Naive thymus-derived CD4-positive, alpha-beta T cell (primary cell): ENCODE measurements at regions not wholly inside any gene's neighbourhood (a gene's known extent, or its start where the extent isn't known, plus 50 kb on each side); places are given as distances from the start of the nearest gene placed in this dataset.
A peak's percentile ranks its signal among the peaks of the same experiment; 100 is the strongest.

Experiments
- ATAC-seq: fragments of 150-1000 bp; cut with Tn5 transposase; 2 replicates; pipeline ENCODE4 v1.10.0; 2021; ENCODE audit warnings: mild to moderate bottlenecking, moderate library complexity
- CTCF ChIA-PET: fragments of 350-600 bp; sonication (Branson Sonifier 250); formaldehyde crosslinking; loops from one replicate; lab custom pipeline; 2021; ENCODE audit warnings: antibody characterized with exemption; lab: Charles Lee
- POLR2A ChIA-PET: fragments of 350-600 bp; sonication (Branson Sonifier 250); formaldehyde crosslinking; loops from one replicate; lab custom pipeline; 2021; ENCODE audit warnings: antibody characterized with exemption, inconsistent platforms; lab: Charles Lee
- DNase-seq, 9 donors: peaks; one replicate each; pipeline versions ENCODE4 v3.0.0 to v3.0.0-alpha.2; 2020 to 2022; ENCODE audit warnings: mixed read lengths in 1 of 9
- H3K27ac ChIP-seq: one replicate; pipeline ENCODE4 v1.7.0; 2013; ENCODE audit warnings: mild to moderate bottlenecking, low read depth, low read length, moderate library complexity
- H3K27me3 ChIP-seq, 2 donors: one replicate each; pipeline ENCODE4 v1.7.0; 2013; ENCODE audit warnings: low read length in 2 of 2, mild to moderate bottlenecking in 2 of 2, moderate library complexity in 2 of 2; ENCODE audit not compliant: control insufficient read depth in 2 of 2, insufficient read depth in 2 of 2
- H3K36me3 ChIP-seq, 3 experiments: 1 replicate in 2 of 3; 2 replicates in 1 of 3; pipeline ENCODE4 v1.7.0; 2013; ENCODE audit warnings: low read length in 3 of 3, mild to moderate bottlenecking in 3 of 3, moderate library complexity in 1 of 3; ENCODE audit not compliant: insufficient read depth in 3 of 3, control insufficient read depth in 2 of 3
- H3K4me1 ChIP-seq, 2 donors: one replicate each; pipeline ENCODE4 v1.7.0; 2013; ENCODE audit warnings: low read length in 2 of 2, mild to moderate bottlenecking in 2 of 2, moderate library complexity in 1 of 2; ENCODE audit not compliant: control insufficient read depth in 2 of 2, insufficient read depth in 2 of 2
- H3K4me3 ChIP-seq: 2 replicates; pipeline ENCODE4 v1.7.0; 2013; ENCODE audit warnings: mild to moderate bottlenecking, low read length
- H3K9me3 ChIP-seq, 3 experiments: 1 replicate in 2 of 3; 2 replicates in 1 of 3; pipeline ENCODE4 v1.7.0; 2013; ENCODE audit warnings: low read length in 3 of 3; ENCODE audit not compliant: control insufficient read depth in 2 of 3
- H3K27ac Mint-ChIP-seq, 9 donors: one replicate each; pipeline ENCODE4 v1.8.0; 2020 to 2022; ENCODE audit warnings: mixed read lengths in 9 of 9, mild to moderate bottlenecking in 8 of 9, moderate library complexity in 5 of 9, inconsistent platforms in 2 of 9
- H3K27me3 Mint-ChIP-seq, 5 donors: one replicate each; pipeline ENCODE4 v1.8.0; 2021 to 2022; ENCODE audit warnings: mixed read lengths in 5 of 5, mild to moderate bottlenecking in 1 of 5
- H3K36me3 Mint-ChIP-seq, 5 donors: one replicate each; pipeline ENCODE4 v1.8.0; 2020 to 2022; ENCODE audit warnings: mixed read lengths in 5 of 5, mild to moderate bottlenecking in 3 of 5, inconsistent platforms in 1 of 5
- H3K4me1 Mint-ChIP-seq, 7 donors: one replicate each; pipeline ENCODE4 v1.8.0; 2020 to 2022; ENCODE audit warnings: mixed read lengths in 7 of 7, mild to moderate bottlenecking in 3 of 7, inconsistent platforms in 1 of 7
- H3K4me3 Mint-ChIP-seq, 10 donors: one replicate each; pipeline ENCODE4 v1.8.0; 2020 to 2022; ENCODE audit warnings: mild to moderate bottlenecking in 10 of 10, mixed read lengths in 10 of 10, moderate library complexity in 6 of 10, inconsistent platforms in 2 of 10
- H3K9me3 Mint-ChIP-seq, 11 donors: one replicate each; pipeline ENCODE4 v1.8.0; 2020 to 2022; ENCODE audit warnings: mixed read lengths in 11 of 11, mild to moderate bottlenecking in 4 of 11, inconsistent platforms in 1 of 11, moderate library complexity in 1 of 11
- intact Hi-C, 2 donors: fragments of 100-400 bp; cut with micrococcal nuclease; formaldehyde crosslinking; loops; one replicate each; pipeline ENCODE4 v1.15.1; 2023

GRCh38 chr14:76706811-76707210 lies 54.5 kb upstream of the VASH1 start:
- intact Hi-C loops, result no loop called here
- H3K9me3 Mint-ChIP-seq, result no peaks in the 10 kb centered on the region
- H3K4me3 Mint-ChIP-seq, result no peak overlapping the region
- Histone ChIP-seq H3K9me3 (no peaks in the 10 kb centered on the region), H3K36me3 (no peaks in the 10 kb centered on the region), H3K27ac (no peak overlapping the region), H3K4me3 (no peak overlapping the region), H3K4me1 (no peaks in the 10 kb centered on the region), H3K27me3 (no peaks in the 10 kb centered on the region)
- H3K4me1 Mint-ChIP-seq, result no peaks in the 10 kb centered on the region
- no peak overlapping the region for H3K27ac Mint-ChIP-seq
- peaks cover 5 to 7% (median 6%) of the 10 kb centered on the region in 5 donors for H3K27me3 Mint-ChIP-seq
- no peaks in the 10 kb centered on the region for H3K36me3 Mint-ChIP-seq
- ATAC-seq, result no peak
- POLR2A ChIA-PET, result no interaction called here
- DNase-seq, result no peak
- CTCF ChIA-PET, result interaction anchor here (0.8 to 1.7 kb wide), 3 partner anchors 13 to 388 kb away, joined by 3 to 7 read pairs (median 3); no protein-coding TSS in a partner anchor

DNA sequence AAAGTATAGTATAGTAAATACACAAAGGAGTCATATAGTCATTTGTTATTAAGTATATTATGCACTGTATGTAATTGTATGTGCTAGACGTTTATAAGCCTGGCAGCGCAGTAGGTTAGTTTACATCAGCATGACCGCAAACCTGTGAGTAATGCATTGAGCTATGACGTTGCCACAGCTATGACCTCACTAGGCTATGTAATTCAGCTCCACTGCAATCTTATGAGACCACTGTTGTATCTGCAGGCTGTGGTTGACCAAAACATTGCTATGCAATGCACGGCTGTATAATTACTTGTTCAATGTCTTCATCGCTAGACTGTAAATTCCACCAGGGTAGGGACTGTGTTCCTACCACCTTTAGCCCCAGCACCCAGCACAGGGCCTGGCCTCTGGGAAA lies 53.2 kb upstream of the VASH1 start:
- H3K27ac Mint-ChIP-seq, result no peak overlapping the region
- Histone ChIP-seq H3K9me3 (no peaks in the 10 kb centered on the region), H3K4me3 (no peak overlapping the region), H3K27me3 (no peaks in the 10 kb centered on the region), H3K4me1 (no peaks in the 10 kb centered on the region), H3K27ac (no peak overlapping the region), H3K36me3 (no peaks in the 10 kb centered on the region)
- H3K4me1 Mint-ChIP-seq, result no peaks in the 10 kb centered on the region
- no peak overlapping the region for H3K4me3 Mint-ChIP-seq
- no peaks in the 10 kb centered on the region for H3K36me3 Mint-ChIP-seq
- intact Hi-C loops, result no loop called here
- DNase-seq (no peak), ATAC-seq (no peak)
- H3K9me3 Mint-ChIP-seq, result no peaks in the 10 kb centered on the region
- peaks cover 5 to 7% (median 6%) of the 10 kb centered on the region in 5 donors for H3K27me3 Mint-ChIP-seq
- ChIA-PET POLR2A (no interaction called here), CTCF (interaction anchor here (1.3 to 4.0 kb wide), 3 partner anchors 9 to 387 kb away, joined by 4 to 16 read pairs (median 7); no protein-coding TSS in a partner anchor)

- Mint-ChIP-seq H3K9me3 (no peaks in the 10 kb centered on the region), H3K27me3 (peaks cover 6 to 9% (median 8%) of the 10 kb centered on the region in 5 donors), H3K36me3 (no peaks in the 10 kb centered on the region), H3K4me3 (no peak overlapping the region), H3K4me1 (no peaks in the 10 kb centered on the region), H3K27ac (no peak overlapping the region)
- Histone ChIP-seq H3K27ac (no peak overlapping the region), H3K27me3 (no peaks in the 10 kb centered on the region), H3K36me3 (no peaks in the 10 kb centered on the region), H3K4me3 (no peak overlapping the region), H3K9me3 (no peaks in the 10 kb centered on the region), H3K4me1 (no peaks in the 10 kb centered on the region)
- CTCF ChIA-PET, result interaction anchor here (2.5 to 4.0 kb wide), 3 partner anchors 75 to 386 kb away, joined by 12 to 16 read pairs (median 16); no protein-coding TSS in a partner anchor
- ATAC-seq, result no peak
- POLR2A ChIA-PET, result no interaction called here
- intact Hi-C loops, result no loop called here
- no peak for DNase-seq
These were observed 52.5 kb upstream of the VASH1 start for GRCh38 chr14:76708771-76709170.

DNA sequence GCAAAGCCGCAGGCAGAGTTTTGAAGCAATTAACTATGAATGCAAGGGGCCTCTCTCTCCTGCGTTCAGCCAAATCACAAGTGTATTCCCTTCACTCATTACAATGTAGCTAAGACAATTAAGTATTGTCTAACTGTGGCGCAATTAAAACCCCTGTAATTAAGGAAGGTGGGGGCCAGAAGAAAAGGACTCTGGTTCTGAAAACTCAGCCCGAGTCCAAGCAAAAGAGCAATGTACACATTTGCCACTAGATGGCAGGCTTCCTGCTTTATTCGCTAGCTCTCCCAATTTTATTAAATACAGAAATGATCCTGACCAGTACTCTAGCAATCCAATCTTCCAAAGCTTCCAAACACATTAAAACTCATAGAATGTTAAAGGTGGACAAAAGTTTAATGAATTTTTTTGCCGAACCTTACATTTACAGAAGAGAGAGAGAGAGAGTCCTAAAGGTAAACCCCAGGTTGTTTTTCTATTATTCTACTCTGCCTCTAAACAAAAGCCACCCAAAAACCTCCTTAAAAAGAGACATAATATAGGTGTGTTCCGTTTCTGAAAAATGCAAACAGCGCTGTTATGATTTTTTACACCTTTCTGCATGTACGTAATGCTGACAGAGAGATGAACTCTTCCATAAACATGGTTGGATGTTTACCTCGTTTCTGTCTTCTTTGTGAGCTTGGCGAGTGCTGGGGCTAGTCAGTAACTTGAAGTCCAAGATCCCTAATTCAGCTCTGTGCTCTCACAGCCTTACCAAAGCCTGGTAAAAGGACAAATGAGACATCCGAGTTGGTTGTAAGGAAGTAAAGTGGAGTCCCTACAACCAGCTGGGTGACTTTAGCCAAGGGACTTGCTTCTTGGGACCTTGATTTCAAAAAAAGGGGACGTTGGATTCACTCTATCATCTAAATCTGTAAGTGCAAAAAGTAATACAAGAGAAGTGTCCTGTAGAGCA lies 50.9 kb upstream of the VASH1 start:
- Mint-ChIP-seq H3K4me1 (no peaks in the 10 kb centered on the region), H3K27ac (no peak overlapping the region), H3K4me3 (no peak overlapping the region), H3K9me3 (no peaks in the 10 kb centered on the region), H3K27me3 (peaks cover 3 to 11% (median 9%) of the 10 kb centered on the region in 5 donors), H3K36me3 (no peaks in the 10 kb centered on the region)
- DNase-seq, result peak in 5 of 9 donors; percentile 11 to 44 (median 33)
- H3K9me3 ChIP-seq, result no peaks in the 10 kb centered on the region
- H3K27ac ChIP-seq, result no peak overlapping the region
- intact Hi-C loops, result loop anchor here (1.0 to 5.0 kb wide), 7 partner anchors 74 to 384 kb away; no protein-coding TSS in a partner anchor
- H3K4me3 ChIP-seq, result no peak overlapping the region
- ChIA-PET CTCF (interaction anchor here (0.7 to 4.0 kb wide), 12 partner anchors 8 to 605 kb away, joined by 3 to 16 read pairs (median 4); no protein-coding TSS in a partner anchor), POLR2A (no interaction called here)
- no peaks in the 10 kb centered on the region for H3K4me1 ChIP-seq
- H3K36me3 ChIP-seq, result no peaks in the 10 kb centered on the region
- ATAC-seq, result peak; percentile 67
- no peaks in the 10 kb centered on the region for H3K27me3 ChIP-seq
